H1 (cell line): ENCODE measurements at regions not wholly inside any gene's neighbourhood (a gene's known extent, or its start where the extent isn't known, plus 50 kb on each side); places are given as distances from the start of the nearest gene placed in this dataset.

Experiments
- CTCF ChIA-PET: fragments of 300-600 bp; sonication (Branson Sonifier 250); formaldehyde crosslinking; loops from one replicate; lab custom pipeline; 2021; ENCODE audit not compliant: partially characterized antibody; lab: Charles Lee
- POLR2A ChIA-PET: fragments of 300-600 bp; sonication (Branson Sonifier 250); formaldehyde crosslinking; loops from one replicate; lab custom pipeline; 2021; ENCODE audit warnings: inconsistent platforms; ENCODE audit not compliant: partially characterized antibody; lab: Charles Lee
- DNase-seq, 2 experiments: peaks; one replicate each; pipeline versions ENCODE4 v3.0.0 to v3.0.0-alpha.2; 2010 to 2022; ENCODE audit warnings: low spot score in 2 of 2, low read depth in 1 of 2, mixed read lengths in 1 of 2
- FAIRE-seq: peaks from 2 replicates; lab custom pipeline; 2011; peaks lifted over from hg19 to GRCh38; lab: Jason Lieb, UNC
- H2AFZ ChIP-seq: 2 replicates; pipeline ENCODE4 v1.8.1; 2012; ENCODE audit warnings: low read length, inconsistent platforms
- H2AK5ac ChIP-seq: 2 replicates; pipeline ENCODE4 v1.6.1; 2013; ENCODE audit warnings: low read depth, low read length
- H2BK120ac ChIP-seq: replicated peaks from 2 replicates; pipeline ENCODE3; 2013; ENCODE audit warnings: low read depth, low read length, inconsistent platforms
- H2BK12ac ChIP-seq: 2 replicates; pipeline ENCODE4 v1.6.1; 2013; ENCODE audit warnings: low read depth, low read length
- H2BK15ac ChIP-seq: 2 replicates; pipeline ENCODE4 v1.6.1; 2013; ENCODE audit warnings: low read length
- H2BK20ac ChIP-seq: 2 replicates; pipeline ENCODE4 v1.6.1; 2013; ENCODE audit warnings: low read length
- H2BK5ac ChIP-seq: 2 replicates; pipeline ENCODE4 v1.6.1; 2013; ENCODE audit warnings: low read depth, low read length
- H3K14ac ChIP-seq: 2 replicates; pipeline ENCODE4 v1.6.1; 2013; ENCODE audit warnings: inconsistent platforms; ENCODE audit not compliant: insufficient read length
- H3K18ac ChIP-seq: 2 replicates; pipeline ENCODE4 v1.6.1; 2013; ENCODE audit warnings: low read length; ENCODE audit errors: extremely low read depth
- H3K23ac ChIP-seq: 2 replicates; pipeline ENCODE4 v1.6.1; 2013; ENCODE audit warnings: inconsistent platforms; ENCODE audit not compliant: insufficient read length
- H3K23me2 ChIP-seq: 2 replicates; pipeline ENCODE4 v1.6.1; 2013; ENCODE audit warnings: low read depth, low read length
- H3K27ac ChIP-seq: 2 replicates; pipeline ENCODE4 v1.6.1; 2011; ENCODE audit warnings: low read depth, low read length, inconsistent platforms
- H3K27me3 ChIP-seq, 4 experiments: replicated peaks in 1 of 4; 1 replicate in 1 of 4; 2 replicates in 3 of 4; pipeline versions ENCODE4 v1.6.1 to v1.8.1; 2011 to 2013; ENCODE audit warnings: low read length in 3 of 4, mild to moderate bottlenecking in 3 of 4, inconsistent platforms in 2 of 4, mixed read lengths in 2 of 4, moderate library complexity in 1 of 4; ENCODE audit not compliant: control insufficient read depth in 3 of 4, insufficient read depth in 3 of 4; ENCODE audit errors: extremely low read depth in 1 of 4
- H3K36me3 ChIP-seq, 4 experiments: 2 replicates each; pipeline versions ENCODE4 v1.6.1 to v1.8.1; 2011 to 2013; ENCODE audit warnings: mild to moderate bottlenecking in 4 of 4, low read length in 3 of 4, moderate library complexity in 2 of 4, control low read depth in 1 of 4, inconsistent platforms in 1 of 4; ENCODE audit not compliant: insufficient read depth in 4 of 4, control insufficient read depth in 2 of 4
- H3K4ac ChIP-seq: replicated peaks from 2 replicates; pipeline ENCODE3; 2013; ENCODE audit warnings: low read length, low read depth, mixed read lengths, inconsistent platforms; ENCODE audit not compliant: insufficient read length
- H3K4me1 ChIP-seq, 4 experiments: replicated peaks in 1 of 4; 1 replicate in 1 of 4; 2 replicates in 3 of 4; pipeline versions ENCODE4 v1.6.1 to v1.8.1; 2011 to 2013; ENCODE audit warnings: low read length in 3 of 4, inconsistent platforms in 2 of 4, mixed read lengths in 1 of 4; ENCODE audit not compliant: insufficient read depth in 4 of 4, control insufficient read depth in 3 of 4
- H3K4me2 ChIP-seq, 2 experiments: 2 replicates each; pipeline versions ENCODE4 v1.6.1 to v1.8.1; 2011 to 2013; ENCODE audit warnings: low read depth in 2 of 2, low read length in 2 of 2, control low read depth in 1 of 2, inconsistent platforms in 1 of 2, mild to moderate bottlenecking in 1 of 2; ENCODE audit not compliant: insufficient read depth in 1 of 2
- H3K4me3 ChIP-seq, 4 experiments: fragments of 200-600, 300-600 bp in 1 of 4; sonication (generic), shearing (Covaris generic), sonication (Bioruptor Twin) in 1 of 4; 2 replicates each; pipeline versions ENCODE4 v1.5.1 to v1.8.1; 2011 to 2016; ENCODE audit warnings: low read length in 4 of 4, low read depth in 3 of 4, control low read depth in 2 of 4, inconsistent platforms in 2 of 4, mild to moderate bottlenecking in 2 of 4, mixed read lengths in 1 of 4, moderate library complexity in 1 of 4; ENCODE audit not compliant: insufficient read depth in 2 of 4; ENCODE audit errors: extremely low read depth in 1 of 4
- H3K56ac ChIP-seq: replicated peaks from 2 replicates; pipeline ENCODE3; 2013; ENCODE audit warnings: low read depth, mild to moderate bottlenecking, mixed read lengths, low read length, inconsistent platforms; ENCODE audit not compliant: insufficient read length
- H3K79me1 ChIP-seq: 2 replicates; pipeline ENCODE4 v1.6.1; 2013; ENCODE audit warnings: low read depth, low read length, control low read depth
- H3K79me2 ChIP-seq, 2 experiments: 2 replicates each; pipeline versions ENCODE4 v1.6.1 to v1.8.1; 2012 to 2013; ENCODE audit warnings: low read length in 2 of 2, mild to moderate bottlenecking in 2 of 2, inconsistent platforms in 1 of 2; ENCODE audit not compliant: insufficient read depth in 2 of 2, control insufficient read depth in 1 of 2
- H3K9ac ChIP-seq, 4 experiments: replicated peaks in 1 of 4; 1 replicate in 1 of 4; 2 replicates in 3 of 4; pipeline versions ENCODE4 v1.6.1 to v1.8.1; 2011 to 2013; ENCODE audit warnings: low read depth in 3 of 4, low read length in 3 of 4, control low read depth in 2 of 4, mild to moderate bottlenecking in 2 of 4, moderate library complexity in 2 of 4, inconsistent platforms in 1 of 4; ENCODE audit errors: extremely low read depth in 1 of 4
- H3K9me3 ChIP-seq, 2 experiments: 2 replicates each; pipeline versions ENCODE4 v1.6.1 to v1.8.1; 2012 to 2013; ENCODE audit warnings: mild to moderate bottlenecking in 2 of 2, moderate library complexity in 2 of 2, control low read depth in 1 of 2, inconsistent platforms in 1 of 2, low read depth in 1 of 2, low read length in 1 of 2, mixed read lengths in 1 of 2; ENCODE audit not compliant: insufficient read depth in 2 of 2
- H4K20me1 ChIP-seq, 2 experiments: replicated peaks in 1 of 2; 2 replicates each; pipeline versions ENCODE3 to v1.8.1; 2011 to 2013; ENCODE audit warnings: inconsistent platforms in 2 of 2, low read length in 2 of 2, mild to moderate bottlenecking in 1 of 2; ENCODE audit not compliant: insufficient read depth in 2 of 2, control insufficient read depth in 1 of 2
- H4K5ac ChIP-seq: 2 replicates; pipeline ENCODE4 v1.6.1; 2013; ENCODE audit warnings: low read length, low read depth, mixed read lengths, inconsistent platforms; ENCODE audit not compliant: insufficient read length
- H4K8ac ChIP-seq: 2 replicates; pipeline ENCODE4 v1.8.0; 2013; ENCODE audit warnings: mild to moderate bottlenecking, moderate library complexity, low read length, inconsistent platforms; ENCODE audit not compliant: insufficient read depth; ENCODE audit errors: extremely low read depth
- H4K91ac ChIP-seq: replicated peaks from 2 replicates; pipeline ENCODE3; 2013; ENCODE audit warnings: low read length, mixed read lengths, inconsistent platforms; ENCODE audit not compliant: insufficient read length
- BRCA1 ChIP-seq: IDR thresholded peaks from 2 replicates; pipeline ENCODE4 v1.6.1; 2012; ENCODE audit warnings: low read depth, low read length, improper control_type of control experiment
- CEBPB ChIP-seq: IDR thresholded peaks from 2 replicates; pipeline ENCODE4 v1.6.1; 2012; ENCODE audit warnings: low read depth, low read length
- CHD1 ChIP-seq: IDR thresholded peaks from 2 replicates; pipeline ENCODE4 v1.6.1; 2012; ENCODE audit warnings: low read depth, low read length, improper control_type of control experiment
- CTBP2 ChIP-seq: IDR thresholded peaks from 2 replicates; pipeline ENCODE4 v1.7.0; 2011; ENCODE audit warnings: borderline replicate concordance, mild to moderate bottlenecking, moderate library complexity, mixed read lengths, low read length; ENCODE audit not compliant: insufficient read depth, insufficient read length
- GABPA ChIP-seq: IDR thresholded peaks from 2 replicates; pipeline ENCODE4 v1.6.1; 2011; ENCODE audit warnings: mild to moderate bottlenecking, low read length, moderate library complexity, borderline replicate concordance; ENCODE audit not compliant: insufficient read depth
- HDAC2 ChIP-seq, 2 experiments: fragments of 300-600 bp in 1 of 2; sonication (generic) in 1 of 2; IDR thresholded peaks; 2 replicates each; pipeline ENCODE4 v1.6.1; 2011 to 2012; ENCODE audit warnings: low read depth in 2 of 2, low read length in 2 of 2, mild to moderate bottlenecking in 2 of 2, moderate library complexity in 2 of 2, borderline replicate concordance in 1 of 2, inconsistent platforms in 1 of 2
- KDM1A ChIP-seq: fragments of 200-600, 300-600 bp; sonication (generic); IDR thresholded peaks from 2 replicates; pipeline ENCODE4 v1.7.1; 2016; ENCODE audit warnings: mild to moderate bottlenecking, low read length, borderline replicate concordance
- NANOG ChIP-seq: IDR thresholded peaks from 2 replicates; pipeline ENCODE4 v1.6.1; 2011; ENCODE audit warnings: low read length, low read depth, mild to moderate bottlenecking, inconsistent platforms; ENCODE audit not compliant: insufficient read depth, poor library complexity, severe bottlenecking
- NRF1 ChIP-seq: IDR thresholded peaks from 2 replicates; pipeline ENCODE4 v1.6.1; 2011; ENCODE audit warnings: mild to moderate bottlenecking, low read depth, low read length, improper control_type of control experiment
- RBBP5 ChIP-seq: IDR thresholded peaks from 2 replicates; pipeline ENCODE4 v1.7.1; 2012; ENCODE audit warnings: low read depth, mild to moderate bottlenecking, inconsistent platforms, low read length, moderate library complexity, borderline replicate concordance
- RXRA ChIP-seq: IDR thresholded peaks from 2 replicates; pipeline ENCODE4 v1.6.1; 2011; ENCODE audit warnings: low read depth, mild to moderate bottlenecking, low read length, moderate library complexity; ENCODE audit not compliant: insufficient read depth
- SP1 ChIP-seq: IDR thresholded peaks from 2 replicates; pipeline ENCODE4 v1.6.1; 2011; ENCODE audit warnings: low read depth, low read length
- SP2 ChIP-seq: IDR thresholded peaks from 2 replicates; pipeline ENCODE4 v1.6.1; 2012; ENCODE audit warnings: mild to moderate bottlenecking, low read length, inconsistent platforms
- SRF ChIP-seq: IDR thresholded peaks from 2 replicates; pipeline ENCODE4 v1.6.1; 2011; ENCODE audit warnings: mild to moderate bottlenecking, low read depth, low read length, moderate library complexity
- TAF7 ChIP-seq: optimal IDR thresholded peaks from 2 replicates; pipeline ENCODE3; 2011; ENCODE audit warnings: low read depth, mild to moderate bottlenecking, inconsistent platforms, low read length, moderate library complexity, borderline replicate concordance
- TBP ChIP-seq: IDR thresholded peaks from 2 replicates; pipeline ENCODE4 v1.6.1; 2011; ENCODE audit warnings: low read depth, low read length, improper control_type of control experiment
- WGBS, 2 experiments: shearing (Covaris generic) in 1 of 2; methylation state at CpG; one replicate each; pipeline versions ENCODE4 v1.1.6 to v1.1.7; 2013 to 2015; ENCODE audit warnings: low lambda C conversion rate in 2 of 2, mixed read lengths in 2 of 2, inconsistent platforms in 1 of 2, low coverage in 1 of 2, missing lambda C conversion rate in 1 of 2; ENCODE audit not compliant: insufficient replicate concordance in 2 of 2, insufficient coverage in 1 of 2, insufficient read length in 1 of 2; ENCODE audit errors: extremely low coverage in 1 of 2, missing lambda C conversion rate in 1 of 2; 5-methylcytosine and 5-hydroxymethylcytosine counted together

GRCh38 chr10:3375505-3375904 lies 202.9 kb upstream of the PITRM1 start:
- no peaks in the 10 kb centered on the region for H3K79me1 ChIP-seq
- DNase-seq = no peak
- no peak for TF ChIP-seq GABPA
- TF ChIP-seq BRCA1 = no peak
- TF ChIP-seq CEBPB = no peak
- no peak for TF ChIP-seq NANOG
- no peak for TF ChIP-seq HDAC2 (IDR thresholded peaks at IDR 0.05; ENCODE audit: borderline replicate concordance in 1 of 2, low read depth in 2 of 2, low read length in 2 of 2)
- TF ChIP-seq SP2 = no peak
- no peak for TF ChIP-seq RBBP5
- TF ChIP-seq SRF = no peak
- TF ChIP-seq TAF7 = no peak
- TF ChIP-seq RXRA = no peak
- no peak for TF ChIP-seq NRF1
- TF ChIP-seq SP1 = no peak
- TF ChIP-seq TBP = no peak
- no peak for TF ChIP-seq CTBP2
- no peak for TF ChIP-seq CHD1
- no peak for TF ChIP-seq KDM1A

More at GRCh38 chr10:3375505-3375904, 202.9 kb upstream of the PITRM1 start:
- Histone ChIP-seq H3K4ac (no peak overlapping the region), H2AFZ (no peak overlapping the region), H2BK120ac (no peak overlapping the region), H4K8ac (no peak overlapping the region), H3K23ac (no peak overlapping the region), H3K56ac (no peak overlapping the region), H3K23me2 (no peaks in the 10 kb centered on the region), H3K27me3 (no peaks in the 10 kb centered on the region), H3K18ac (no peak overlapping the region), H2AK5ac (no peak overlapping the region), H3K36me3 (no peaks in the 10 kb centered on the region), H3K4me3 (no peak overlapping the region), H3K4me2 (no peak overlapping the region), H3K9ac (no peak overlapping the region), H3K9me3 (no peaks in the 10 kb centered on the region), H3K14ac (no peak overlapping the region), H4K5ac (no peak overlapping the region), H3K27ac (no peak overlapping the region), H4K20me1 (no peaks in the 10 kb centered on the region), H2BK5ac (no peak overlapping the region), H4K91ac (no peak overlapping the region), H2BK20ac (no peak overlapping the region), H2BK15ac (no peak overlapping the region), H2BK12ac (no peak overlapping the region), H3K4me1 (no peaks in the 10 kb centered on the region), H3K79me2 (no peaks in the 10 kb centered on the region)
- no peak for FAIRE-seq
- WGBS, 2 experiments = 88% methylated on average over 5 of the region's 5 CpGs; no CpG with 5 or more reads in 1 of the 2 experiments
- ChIA-PET POLR2A (no interaction called here), CTCF (no interaction called here)
